ENCODE measurements at regions not wholly inside any gene's neighbourhood (a gene's known extent, or its start where the extent isn't known, plus 50 kb on each side); places are given as distances from the start of the nearest gene placed in this dataset.

DNA sequence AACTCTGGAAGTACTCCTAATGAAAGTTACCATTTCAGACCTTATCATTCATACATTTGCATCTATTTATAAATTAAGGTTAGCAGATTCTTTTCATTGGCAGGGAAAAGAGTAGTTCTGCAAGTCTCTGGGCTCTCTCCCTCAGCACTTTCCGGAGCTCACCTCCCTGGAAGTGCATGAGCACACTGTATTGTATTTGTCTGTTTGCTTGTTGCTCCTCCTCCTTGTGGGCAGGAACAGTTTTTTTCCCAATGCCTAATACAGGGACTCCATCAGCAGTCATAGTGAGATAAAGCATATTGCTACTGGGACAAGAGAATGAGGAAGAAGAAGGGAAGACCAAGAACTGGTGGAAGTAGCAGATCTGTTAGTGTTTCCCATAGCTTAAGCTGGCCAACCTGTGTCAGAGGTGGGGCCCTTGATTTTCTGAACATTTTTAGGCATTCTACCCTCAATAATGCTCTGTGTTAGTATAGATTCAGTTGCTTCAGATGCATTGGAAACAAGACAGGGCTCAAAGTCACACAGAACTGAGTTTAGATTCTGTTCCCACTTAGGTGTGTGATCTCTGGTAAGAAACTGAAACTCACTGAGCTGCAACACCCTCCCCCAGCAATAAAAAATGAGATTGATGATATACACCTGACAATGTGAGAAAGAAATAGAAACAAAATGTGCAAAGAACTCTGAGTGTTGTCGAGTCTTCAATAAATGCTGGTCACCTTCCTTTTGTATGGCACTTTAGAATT lies 407.8 kb downstream of the TUSC7 start:
- intact Hi-C loops (cut with DNase I) = no loop called here
- ATAC-seq = no peak

DNA sequence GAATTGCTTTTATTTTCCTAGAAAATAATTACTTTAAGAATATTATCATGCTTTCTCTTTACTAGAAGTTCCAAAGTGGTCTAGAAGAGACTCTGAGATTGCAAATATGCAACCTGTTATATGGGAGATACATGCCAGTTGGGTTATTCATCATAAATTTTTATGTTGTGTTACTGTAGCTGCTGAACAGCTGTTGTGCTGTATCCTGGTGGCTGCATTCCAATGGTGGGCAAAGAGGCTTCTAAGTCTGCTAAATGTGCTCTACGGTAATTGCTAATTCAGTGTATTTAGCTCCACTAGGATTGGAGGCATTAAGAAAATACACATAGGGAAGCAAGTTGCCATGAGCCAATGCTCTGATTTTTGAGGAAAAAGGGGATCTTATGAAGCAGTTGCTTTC lies 409.0 kb downstream of the TUSC7 start:
- no peaks in the 10 kb centered on the region for H3K4me1 ChIP-seq
- WGBS, 3 donors = 26 to 39% (median 38%) methylated on average over 1 of the region's 1 CpG
- intact Hi-C loops (cut with DNase I) = no loop called here
- no peaks in the 10 kb centered on the region for H3K36me3 ChIP-seq (ENCODE audit: insufficient read depth in 1 of 2, low read depth in 1 of 2)
- DNase-seq (no peak), ATAC-seq (no peak)
- no peak overlapping the region for H3K27ac ChIP-seq
- no peaks in the 10 kb centered on the region for H3K27me3 ChIP-seq (ENCODE audit: insufficient read depth in 3 of 3, low read length in 2 of 3)
- no peaks in the 10 kb centered on the region for H3K9me3 ChIP-seq
- TF ChIP-seq, protein P1, sequence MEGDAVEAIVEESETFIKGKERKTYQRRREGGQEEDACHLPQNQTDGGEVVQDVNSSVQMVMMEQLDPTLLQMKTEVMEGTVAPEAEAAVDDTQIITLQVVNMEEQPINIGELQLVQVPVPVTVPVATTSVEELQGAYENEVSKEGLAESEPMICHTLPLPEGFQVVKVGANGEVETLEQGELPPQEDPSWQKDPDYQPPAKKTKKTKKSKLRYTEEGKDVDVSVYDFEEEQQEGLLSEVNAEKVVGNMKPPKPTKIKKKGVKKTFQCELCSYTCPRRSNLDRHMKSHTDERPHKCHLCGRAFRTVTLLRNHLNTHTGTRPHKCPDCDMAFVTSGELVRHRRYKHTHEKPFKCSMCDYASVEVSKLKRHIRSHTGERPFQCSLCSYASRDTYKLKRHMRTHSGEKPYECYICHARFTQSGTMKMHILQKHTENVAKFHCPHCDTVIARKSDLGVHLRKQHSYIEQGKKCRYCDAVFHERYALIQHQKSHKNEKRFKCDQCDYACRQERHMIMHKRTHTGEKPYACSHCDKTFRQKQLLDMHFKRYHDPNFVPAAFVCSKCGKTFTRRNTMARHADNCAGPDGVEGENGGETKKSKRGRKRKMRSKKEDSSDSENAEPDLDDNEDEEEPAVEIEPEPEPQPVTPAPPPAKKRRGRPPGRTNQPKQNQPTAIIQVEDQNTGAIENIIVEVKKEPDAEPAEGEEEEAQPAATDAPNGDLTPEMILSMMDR (IDR thresholded peaks at IDR 0.05) = no peak
- H3K4me3 ChIP-seq = no peak overlapping the region

More for the DNA sequence above, 407.8 kb downstream of the TUSC7 start:
- H3K4me3 ChIP-seq = no peak overlapping the region
- TF ChIP-seq, protein P1 (IDR thresholded peaks at IDR 0.05) = no peak
- H3K27ac ChIP-seq = no peak overlapping the region
- 75 to 77% (median 76%) methylated on average over 2 of the region's 2 CpGs for WGBS, 3 donors
- H3K36me3 ChIP-seq (ENCODE audit: insufficient read depth in 1 of 2, low read depth in 1 of 2) = no peaks in the 10 kb centered on the region
- no peaks in the 10 kb centered on the region for H3K4me1 ChIP-seq
- no peaks in the 10 kb centered on the region for H3K27me3 ChIP-seq (ENCODE audit: insufficient read depth in 3 of 3, low read length in 2 of 3)
- DNase-seq = no peak
- H3K9me3 ChIP-seq = no peaks in the 10 kb centered on the region

DNA sequence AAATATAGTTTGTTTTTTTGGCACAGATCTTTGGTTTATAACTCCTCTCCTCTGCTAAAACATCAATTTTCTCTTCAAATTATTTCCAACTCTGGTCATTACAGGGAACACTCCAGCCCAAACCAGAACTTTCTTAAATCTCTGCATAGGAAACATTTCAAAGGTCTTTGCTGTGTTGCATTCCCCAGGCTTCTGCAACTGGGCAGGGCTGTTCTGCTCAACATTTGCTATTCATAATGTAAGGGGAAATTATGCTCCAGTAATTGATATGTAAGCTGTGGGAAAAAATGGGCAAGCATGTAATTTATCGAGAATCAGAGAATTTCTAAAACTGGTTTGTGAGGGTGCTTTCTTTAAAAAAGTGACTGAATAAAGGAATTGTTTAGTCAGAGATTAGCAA lies 410.4 kb downstream of the TUSC7 start:
- Histone ChIP-seq H3K27ac (no peak overlapping the region), H3K36me3 (ENCODE audit: insufficient read depth in 1 of 2, low read depth in 1 of 2) (no peaks in the 10 kb centered on the region), H3K27me3 (ENCODE audit: insufficient read depth in 3 of 3, low read length in 2 of 3) (no peaks in the 10 kb centered on the region), H3K9me3 (no peaks in the 10 kb centered on the region), H3K4me3 (no peak overlapping the region), H3K4me1 (no peaks in the 10 kb centered on the region)
- 38 to 44% (median 40%) methylated on average over 1 of the region's 1 CpG for WGBS, 3 donors
- TF ChIP-seq, protein P1 (IDR thresholded peaks at IDR 0.05) = no peak
- ATAC-seq (no peak), DNase-seq (no peak)
- intact Hi-C loops (cut with DNase I) = no loop called here

DNA sequence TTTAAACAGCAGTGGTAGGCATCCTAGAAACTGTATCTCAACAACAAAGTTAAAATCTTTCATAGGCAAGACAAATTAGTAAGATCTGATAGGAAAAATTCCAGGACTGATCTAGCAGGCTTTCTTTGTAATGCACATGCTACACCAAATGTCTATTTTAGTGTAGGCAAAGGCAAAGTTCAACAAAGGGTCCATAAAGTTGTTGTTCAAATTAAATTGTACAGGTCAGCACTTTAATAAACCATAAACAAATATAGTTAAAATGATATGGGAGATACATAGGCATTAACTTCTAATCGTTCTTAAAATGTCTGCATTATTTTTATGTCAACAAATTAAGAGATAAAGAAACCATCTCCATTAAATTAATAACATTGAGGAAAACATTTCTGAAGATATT lies 413.0 kb downstream of the TUSC7 start:
- no peak overlapping the region for H3K27ac ChIP-seq
- no peaks in the 10 kb centered on the region for H3K36me3 ChIP-seq (ENCODE audit: insufficient read depth in 1 of 2, low read depth in 1 of 2)
- no peaks in the 10 kb centered on the region for H3K27me3 ChIP-seq (ENCODE audit: insufficient read depth in 3 of 3, low read length in 2 of 3)
- TF ChIP-seq, protein P1 (IDR thresholded peaks at IDR 0.05) = no peak
- no peaks in the 10 kb centered on the region for H3K9me3 ChIP-seq
- intact Hi-C loops (cut with DNase I) = no loop called here
- no peak overlapping the region for H3K4me3 ChIP-seq
- no peak for DNase-seq
- 80 to 90% (median 84%) methylated on average over 1 of the region's 1 CpG for WGBS, 3 donors
- ATAC-seq = no peak
- no peaks in the 10 kb centered on the region for H3K4me1 ChIP-seq

DNA sequence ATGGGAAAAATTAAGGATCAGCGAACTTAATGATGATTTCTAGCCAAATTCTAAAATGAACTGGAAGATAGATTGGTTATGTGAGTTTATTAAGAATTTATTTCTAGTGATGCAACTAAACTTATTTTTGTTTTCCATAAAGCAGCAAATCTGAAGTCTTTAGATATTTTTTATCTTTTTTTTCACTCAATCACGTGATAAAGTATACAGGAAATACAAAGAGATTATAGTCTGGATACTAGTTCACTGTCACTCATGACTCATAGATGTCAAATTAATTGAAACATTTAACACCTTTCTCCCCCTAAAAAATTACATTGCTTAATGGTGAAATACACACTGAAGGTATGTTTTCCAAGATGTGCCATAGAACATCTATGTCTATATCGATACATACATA lies 416.9 kb downstream of the TUSC7 start:
- no peaks in the 10 kb centered on the region for H3K4me1 ChIP-seq
- intact Hi-C loops (cut with DNase I) = no loop called here
- ATAC-seq = no peak
- TF ChIP-seq, protein P1 (IDR thresholded peaks at IDR 0.05) = no peak
- WGBS, 3 donors = 87 to 89% (median 89%) methylated on average over 3 of the region's 3 CpGs
- H3K27me3 ChIP-seq (ENCODE audit: insufficient read depth in 3 of 3, low read length in 2 of 3) = no peaks in the 10 kb centered on the region
- no peaks in the 10 kb centered on the region for H3K36me3 ChIP-seq (ENCODE audit: insufficient read depth in 1 of 2, low read depth in 1 of 2)
- H3K9me3 ChIP-seq = no peaks in the 10 kb centered on the region
- DNase-seq = no peak
- H3K4me3 ChIP-seq = no peak overlapping the region
- H3K27ac ChIP-seq = no peak overlapping the region
